Mesenchymal stem cell (in vitro differentiated cells and primary cell): ENCODE measurements at regions not wholly inside any gene's neighbourhood (a gene's known extent, or its start where the extent isn't known, plus 50 kb on each side); places are given as distances from the start of the nearest gene placed in this dataset.
"Not testable (repeated sequence)": the region's sequence is repeated elsewhere in the genome, so short reads cannot be mapped to it uniquely, and the experiment has no call there.

Source experiments
- DNase-seq: peaks from one replicate; pipeline ENCODE4 v3.0.0-alpha.2; 2013
- H2AFZ ChIP-seq: one replicate; pipeline ENCODE4 v1.6.1; 2013; ENCODE audit warnings: low read depth, mild to moderate bottlenecking, control low read depth, inconsistent platforms, low read length, moderate library complexity
- H2AK5ac ChIP-seq: 2 replicates; pipeline ENCODE4 v1.6.1; 2013; ENCODE audit warnings: low read length, moderate library complexity, mild to moderate bottlenecking, inconsistent platforms; ENCODE audit not compliant: severe bottlenecking
- H2BK120ac ChIP-seq: one replicate; pipeline ENCODE4 v1.6.1; 2013; ENCODE audit warnings: low read depth, mild to moderate bottlenecking, inconsistent platforms, low read length, moderate library complexity
- H2BK12ac ChIP-seq, 2 experiments: one replicate each; pipeline ENCODE4 v1.6.1; 2013; ENCODE audit warnings: inconsistent platforms in 2 of 2, low read length in 2 of 2, mild to moderate bottlenecking in 2 of 2, moderate library complexity in 2 of 2, control low read depth in 1 of 2
- H2BK15ac ChIP-seq: one replicate; pipeline ENCODE4 v1.6.1; 2013; ENCODE audit warnings: mild to moderate bottlenecking, low read depth, inconsistent platforms; ENCODE audit not compliant: poor library complexity, severe bottlenecking
- H2BK5ac ChIP-seq: 2 replicates; pipeline ENCODE4 v1.6.1; 2013; ENCODE audit warnings: low read depth, mild to moderate bottlenecking, low read length, control low read depth, inconsistent platforms; ENCODE audit not compliant: poor library complexity, severe bottlenecking
- H3K14ac ChIP-seq, 2 experiments: one replicate each; pipeline ENCODE4 v1.6.1; 2013; ENCODE audit warnings: inconsistent platforms in 2 of 2, low read length in 2 of 2, control low read depth in 1 of 2, mild to moderate bottlenecking in 1 of 2, moderate library complexity in 1 of 2
- H3K18ac ChIP-seq, 2 experiments: one replicate each; pipeline ENCODE4 v1.6.1; 2013; ENCODE audit warnings: inconsistent platforms in 2 of 2, low read length in 2 of 2, control low read depth in 1 of 2, low read depth in 1 of 2, mild to moderate bottlenecking in 1 of 2
- H3K23ac ChIP-seq, 2 experiments: one replicate each; pipeline ENCODE4 v1.6.1; 2013; ENCODE audit warnings: inconsistent platforms in 2 of 2, low read length in 2 of 2, mild to moderate bottlenecking in 2 of 2, moderate library complexity in 2 of 2, control low read depth in 1 of 2
- H3K27ac ChIP-seq: 2 replicates; pipeline ENCODE4 v1.5.1; 2013; ENCODE audit warnings: mild to moderate bottlenecking, moderate library complexity, low read length, control low read depth, inconsistent platforms; ENCODE audit not compliant: poor library complexity, severe bottlenecking
- H3K27me3 ChIP-seq, 2 experiments: 2 replicates each; pipeline versions ENCODE4 v1.6.1 to v1.7.0; 2013; ENCODE audit warnings: low read length in 2 of 2, mild to moderate bottlenecking in 2 of 2, moderate library complexity in 2 of 2, control low read depth in 1 of 2, inconsistent platforms in 1 of 2; ENCODE audit not compliant: control insufficient read depth in 1 of 2, insufficient read depth in 1 of 2
- H3K36me3 ChIP-seq, 2 experiments: 2 replicates each; pipeline versions ENCODE4 v1.6.1 to v1.7.0; 2013; ENCODE audit warnings: low read length in 2 of 2, control low read depth in 1 of 2, inconsistent platforms in 1 of 2, low read depth in 1 of 2, mild to moderate bottlenecking in 1 of 2; ENCODE audit not compliant: insufficient read depth in 2 of 2, control insufficient read depth in 1 of 2
- H3K4ac ChIP-seq, 2 experiments: one replicate each; pipeline ENCODE4 v1.6.1; 2013; ENCODE audit warnings: inconsistent platforms in 2 of 2, low read length in 2 of 2, mild to moderate bottlenecking in 2 of 2, moderate library complexity in 2 of 2, control low read depth in 1 of 2, low read depth in 1 of 2
- H3K4me1 ChIP-seq: 2 replicates; pipeline ENCODE4 v1.6.1; 2013; ENCODE audit warnings: low read depth, low read length, control low read depth; ENCODE audit not compliant: control insufficient read depth, insufficient read depth
- H3K4me2 ChIP-seq: 2 replicates; pipeline ENCODE4 v1.6.1; 2013; ENCODE audit warnings: low read length, mild to moderate bottlenecking, inconsistent platforms; ENCODE audit not compliant: poor library complexity, severe bottlenecking
- H3K4me3 ChIP-seq, 2 experiments: 2 replicates each; pipeline versions ENCODE4 v1.5.1 to v1.7.0; 2013; ENCODE audit warnings: low read length in 2 of 2, mild to moderate bottlenecking in 2 of 2, control low read depth in 1 of 2, low read depth in 1 of 2; ENCODE audit not compliant: insufficient read depth in 1 of 2
- H3K79me1 ChIP-seq: replicated peaks from 2 replicates; pipeline ENCODE4 v1.6.1; 2013; ENCODE audit warnings: mild to moderate bottlenecking, control low read depth, low read length, inconsistent platforms; ENCODE audit not compliant: poor library complexity, severe bottlenecking
- H3K9ac ChIP-seq: 2 replicates; pipeline ENCODE4 v1.7.0; 2013; ENCODE audit warnings: mild to moderate bottlenecking, low read length, moderate library complexity
- H3K9me3 ChIP-seq: 2 replicates; pipeline ENCODE4 v1.7.0; 2013; ENCODE audit warnings: mild to moderate bottlenecking, low read length; ENCODE audit not compliant: control insufficient read depth
- H4K8ac ChIP-seq: one replicate; pipeline ENCODE4 v1.6.1; 2013; ENCODE audit warnings: inconsistent platforms, mild to moderate bottlenecking, low read length, moderate library complexity
- H4K91ac ChIP-seq: one replicate; pipeline ENCODE4 v1.6.1; 2013; ENCODE audit warnings: mild to moderate bottlenecking, low read length, inconsistent platforms
- WGBS: methylation state at CpG from one replicate; pipeline ENCODE4 v1.1.7; 2013; ENCODE audit warnings: mixed read lengths; 5-methylcytosine and 5-hydroxymethylcytosine counted together

- H3K4me1 ChIP-seq = no peaks in the 10 kb centered on the region
- H4K8ac ChIP-seq = no peak overlapping the region
- no peak overlapping the region for H2BK15ac ChIP-seq
- no peak overlapping the region for H2BK120ac ChIP-seq
- H3K14ac ChIP-seq = no peak overlapping the region
- no peak overlapping the region for H3K27ac ChIP-seq
- H3K4me3 ChIP-seq = no peak overlapping the region
- WGBS = 53% methylated on average over 3 of the region's 3 CpGs
- no peaks in the 10 kb centered on the region for H3K9me3 ChIP-seq
- no peaks in the 10 kb centered on the region for H3K36me3 ChIP-seq
- no peak overlapping the region for H2AFZ ChIP-seq
- no peak overlapping the region for H3K18ac ChIP-seq
- H3K4ac ChIP-seq = no peak overlapping the region
- H3K23ac ChIP-seq = no peak overlapping the region
- H2AK5ac ChIP-seq = no peak overlapping the region
- H3K9ac ChIP-seq = no peak overlapping the region
- no peaks in the 10 kb centered on the region for H3K79me1 ChIP-seq
- H3K27me3 ChIP-seq = no peaks in the 10 kb centered on the region
- H4K91ac ChIP-seq = no peak overlapping the region
- DNase-seq = no peak
- H2BK5ac ChIP-seq = no peak overlapping the region
- H2BK12ac ChIP-seq = no peak overlapping the region
- H3K4me2 ChIP-seq = no peak overlapping the region
These were observed 147.5 kb upstream of the SYNPR start for GRCh38 chr3:63130625-63131024.

DNA sequence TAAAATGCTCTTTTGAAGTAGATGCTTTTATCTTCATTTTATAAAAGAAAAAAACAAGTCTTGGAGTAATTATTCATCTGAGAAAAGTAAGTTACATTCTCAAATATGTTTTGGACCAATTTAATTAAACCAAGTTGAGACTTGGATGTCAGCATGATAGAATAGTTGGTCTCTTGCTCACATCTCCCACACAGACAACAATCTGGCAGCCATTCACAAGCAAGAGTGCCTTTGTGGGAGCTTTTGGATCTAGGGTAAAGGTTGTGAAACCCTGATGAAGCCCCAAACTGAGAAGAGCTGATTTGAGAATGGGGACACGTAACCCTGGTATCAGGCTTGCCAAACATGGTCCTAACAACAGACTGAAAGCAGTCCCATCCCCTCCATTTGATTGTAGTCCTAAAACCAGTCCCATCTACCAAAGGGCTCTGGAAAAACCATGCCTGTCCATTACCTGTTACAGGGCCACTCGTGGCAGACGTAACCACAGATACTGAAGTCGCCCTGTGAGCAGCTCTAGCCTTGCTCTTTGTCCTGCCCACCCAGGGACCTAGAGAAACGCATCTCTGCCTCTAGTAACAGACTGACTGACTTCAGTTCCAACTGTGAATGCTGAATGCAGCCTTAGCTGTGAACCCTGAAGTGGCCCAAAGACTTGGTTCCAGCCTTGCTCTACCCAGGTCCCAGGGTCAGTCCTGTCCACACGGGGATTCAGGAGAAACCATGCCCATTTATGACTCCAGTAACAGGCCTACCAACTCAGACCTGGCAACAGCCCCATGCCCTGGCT is 145.5 kb upstream of the SYNPR start:
- H3K9ac ChIP-seq = no peak overlapping the region
- H2BK5ac ChIP-seq = no peak overlapping the region
- H3K14ac ChIP-seq = no peak overlapping the region
- H3K27me3 ChIP-seq = no peaks in the 10 kb centered on the region
- no peak overlapping the region for H3K4me3 ChIP-seq
- DNase-seq = no peak
- no peak overlapping the region for H2AFZ ChIP-seq
- H2BK15ac ChIP-seq = no peak overlapping the region
- H4K8ac ChIP-seq = no peak overlapping the region
- no peak overlapping the region for H2BK120ac ChIP-seq
- H3K27ac ChIP-seq = no peak overlapping the region
- no peak overlapping the region for H3K4me2 ChIP-seq
- 60% methylated on average over 6 of the region's 6 CpGs for WGBS
- H4K91ac ChIP-seq = no peak overlapping the region
- no peak overlapping the region for H3K23ac ChIP-seq
- H3K4me1 ChIP-seq = no peaks in the 10 kb centered on the region
- no peaks in the 10 kb centered on the region for H3K9me3 ChIP-seq
- H2AK5ac ChIP-seq = no peak overlapping the region
- no peak overlapping the region for H2BK12ac ChIP-seq
- H3K4ac ChIP-seq = no peak overlapping the region
- no peaks in the 10 kb centered on the region for H3K36me3 ChIP-seq
- no peak overlapping the region for H3K18ac ChIP-seq
- H3K79me1 ChIP-seq = no peaks in the 10 kb centered on the region

- H2BK5ac ChIP-seq = no peak overlapping the region
- no peak overlapping the region for H3K23ac ChIP-seq
- H3K27me3 ChIP-seq = no peaks in the 10 kb centered on the region
- no peaks in the 10 kb centered on the region for H3K79me1 ChIP-seq
- no peak overlapping the region for H3K9ac ChIP-seq
- no peak overlapping the region for H3K14ac ChIP-seq
- no peak overlapping the region for H4K91ac ChIP-seq
- no peak overlapping the region for H3K27ac ChIP-seq
- no peak overlapping the region for H3K4me3 ChIP-seq
- H2AFZ ChIP-seq = no peak overlapping the region
- no peaks in the 10 kb centered on the region for H3K9me3 ChIP-seq
- no peak overlapping the region for H2BK120ac ChIP-seq
- no peak overlapping the region for H2BK12ac ChIP-seq
- no peak overlapping the region for H3K4ac ChIP-seq
- H2AK5ac ChIP-seq = no peak overlapping the region
- H3K4me2 ChIP-seq = no peak overlapping the region
- H3K36me3 ChIP-seq = no peaks in the 10 kb centered on the region
- no peak overlapping the region for H4K8ac ChIP-seq
- H3K18ac ChIP-seq = no peak overlapping the region
- no peak for DNase-seq
- H2BK15ac ChIP-seq = no peak overlapping the region
- no peaks in the 10 kb centered on the region for H3K4me1 ChIP-seq
These were observed 142.7 kb upstream of the SYNPR start for GRCh38 chr3:63135367-63135766.

- not testable (repeated sequence) for H2AK5ac ChIP-seq, DNase-seq, H3K23ac ChIP-seq, H3K4me1 ChIP-seq, H2AFZ ChIP-seq, H3K4me2 ChIP-seq, H3K27me3 ChIP-seq, H2BK15ac ChIP-seq, H3K79me1 ChIP-seq, H3K18ac ChIP-seq, H2BK120ac ChIP-seq, H2BK5ac ChIP-seq, H3K9me3 ChIP-seq, H2BK12ac ChIP-seq, H3K4ac ChIP-seq, H3K36me3 ChIP-seq, H4K8ac ChIP-seq, H4K91ac ChIP-seq, H3K27ac ChIP-seq, H3K4me3 ChIP-seq, H3K9ac ChIP-seq, H3K14ac ChIP-seq
- WGBS = 84% methylated on average over 14 of the region's 26 CpGs
These were observed 141.9 kb upstream of the SYNPR start for GRCh38 chr3:63136249-63136648.
